ENCODE measurements at regions not wholly inside any gene's neighbourhood (a gene's known extent, or its start where the extent isn't known, plus 50 kb on each side); places are given as distances from the start of the nearest gene placed in this dataset.

DNA sequence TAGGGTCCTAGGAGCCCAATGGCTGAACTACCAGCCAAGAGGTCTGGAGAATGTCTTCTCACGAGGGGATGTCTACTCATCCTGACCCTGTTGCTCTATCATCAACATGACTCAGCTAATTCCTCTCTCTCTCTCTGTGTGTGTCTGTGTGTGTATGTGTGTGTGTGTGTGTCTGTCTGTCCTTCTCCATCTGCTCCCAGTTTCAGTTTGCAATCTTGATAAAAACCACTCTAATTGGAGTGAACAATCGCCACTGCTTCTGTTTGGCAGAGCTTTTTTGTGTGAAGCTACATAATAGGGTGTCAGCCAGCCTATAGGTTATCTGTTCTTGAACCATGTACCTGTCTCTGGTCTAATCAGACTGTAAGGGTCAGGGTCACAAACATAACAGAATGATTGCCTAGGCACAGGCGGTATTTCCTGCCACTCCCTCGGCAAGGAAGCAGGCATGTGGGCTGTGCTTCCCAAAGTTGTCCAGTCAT lies 219.8 kb downstream of the SH3BP4 start:
- DNase-seq (ENCODE audit: low spot score): no peak
- in situ Hi-C loops (cut with MboI; ENCODE audit: low pct_unique_long_range_greater_than_20kb, low sequenced_read_pairs, unreplicated experiment): no loop called here
- TF ChIP-seq, protein P1, sequence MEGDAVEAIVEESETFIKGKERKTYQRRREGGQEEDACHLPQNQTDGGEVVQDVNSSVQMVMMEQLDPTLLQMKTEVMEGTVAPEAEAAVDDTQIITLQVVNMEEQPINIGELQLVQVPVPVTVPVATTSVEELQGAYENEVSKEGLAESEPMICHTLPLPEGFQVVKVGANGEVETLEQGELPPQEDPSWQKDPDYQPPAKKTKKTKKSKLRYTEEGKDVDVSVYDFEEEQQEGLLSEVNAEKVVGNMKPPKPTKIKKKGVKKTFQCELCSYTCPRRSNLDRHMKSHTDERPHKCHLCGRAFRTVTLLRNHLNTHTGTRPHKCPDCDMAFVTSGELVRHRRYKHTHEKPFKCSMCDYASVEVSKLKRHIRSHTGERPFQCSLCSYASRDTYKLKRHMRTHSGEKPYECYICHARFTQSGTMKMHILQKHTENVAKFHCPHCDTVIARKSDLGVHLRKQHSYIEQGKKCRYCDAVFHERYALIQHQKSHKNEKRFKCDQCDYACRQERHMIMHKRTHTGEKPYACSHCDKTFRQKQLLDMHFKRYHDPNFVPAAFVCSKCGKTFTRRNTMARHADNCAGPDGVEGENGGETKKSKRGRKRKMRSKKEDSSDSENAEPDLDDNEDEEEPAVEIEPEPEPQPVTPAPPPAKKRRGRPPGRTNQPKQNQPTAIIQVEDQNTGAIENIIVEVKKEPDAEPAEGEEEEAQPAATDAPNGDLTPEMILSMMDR (IDR thresholded peaks at IDR 0.05; ENCODE audit: extremely low read depth, insufficient read depth, missing control alignments): no peak

DNA sequence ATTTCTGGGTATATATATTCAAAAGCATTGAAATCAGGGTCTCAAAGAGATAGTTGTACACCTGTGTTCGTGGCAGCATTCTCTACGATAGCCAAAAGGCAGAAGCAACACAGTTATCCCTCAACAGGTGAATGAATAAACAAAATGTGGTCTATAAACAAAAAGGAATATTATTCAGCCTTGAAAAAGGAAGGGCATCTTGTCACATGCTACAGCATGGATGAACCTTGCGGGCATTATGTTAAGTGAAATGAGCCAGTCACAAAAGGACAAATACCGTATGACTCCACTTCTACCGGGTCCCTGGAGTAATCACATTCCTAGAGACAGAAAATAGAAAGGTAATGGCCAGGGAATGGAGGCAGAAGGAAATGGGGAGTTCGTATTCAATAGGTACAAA lies 228.8 kb downstream of the SH3BP4 start:
- TF ChIP-seq, protein P1 (IDR thresholded peaks at IDR 0.05; ENCODE audit: extremely low read depth, insufficient read depth, missing control alignments): no peak
- DNase-seq (ENCODE audit: low spot score): no peak
- in situ Hi-C loops (cut with MboI; ENCODE audit: low pct_unique_long_range_greater_than_20kb, low sequenced_read_pairs, unreplicated experiment): no loop called here

DNA sequence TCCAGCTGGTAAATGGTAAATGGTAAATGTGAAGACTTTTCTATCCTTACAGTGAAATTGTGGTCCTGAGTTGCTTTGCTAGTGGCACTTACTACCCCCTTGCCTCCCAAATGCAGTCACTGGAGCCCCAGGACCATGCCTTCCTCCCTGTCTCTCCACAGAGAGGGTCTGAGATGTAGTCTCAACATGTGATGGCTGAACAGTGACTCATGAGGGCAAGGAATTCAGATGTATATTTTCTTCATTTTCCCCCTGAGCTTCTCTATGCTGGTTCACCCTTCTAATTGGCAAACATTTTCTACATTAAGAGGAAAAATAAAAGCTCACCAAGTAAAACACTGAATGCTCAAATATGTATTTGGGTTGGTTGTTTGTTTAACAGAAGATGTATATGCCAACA lies 232.0 kb downstream of the SH3BP4 start:
- in situ Hi-C loops (cut with MboI; ENCODE audit: low pct_unique_long_range_greater_than_20kb, low sequenced_read_pairs, unreplicated experiment): no loop called here
- DNase-seq (ENCODE audit: low spot score): no peak

DNA sequence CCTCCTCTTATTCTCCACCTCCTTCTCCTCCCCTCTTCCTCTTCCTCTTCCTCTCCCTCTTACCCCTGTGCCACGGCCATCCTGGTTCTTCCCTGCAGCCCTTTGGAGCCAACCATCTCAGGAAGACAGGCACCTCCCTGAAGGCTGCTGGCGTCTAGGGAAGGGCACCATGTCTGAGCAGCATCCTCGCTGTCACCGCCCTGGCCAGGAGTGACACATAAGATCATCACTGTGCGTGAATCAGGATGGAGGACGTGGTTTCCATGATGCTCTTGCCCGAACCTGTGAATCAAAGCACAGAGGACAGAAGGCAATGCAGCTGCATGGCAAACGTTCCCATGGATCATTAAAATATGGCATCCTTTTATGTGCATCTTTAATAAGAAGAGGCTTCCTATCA lies 236.0 kb downstream of the SH3BP4 start:
- no peak for DNase-seq (ENCODE audit: low spot score)
- in situ Hi-C loops (cut with MboI; ENCODE audit: low pct_unique_long_range_greater_than_20kb, low sequenced_read_pairs, unreplicated experiment): no loop called here
- TF ChIP-seq, protein P1 (IDR thresholded peaks at IDR 0.05; ENCODE audit: extremely low read depth, insufficient read depth, missing control alignments): no peak

More for the DNA sequence above, 232.0 kb downstream of the SH3BP4 start:
- TF ChIP-seq, protein P1 (IDR thresholded peaks at IDR 0.05; ENCODE audit: extremely low read depth, insufficient read depth, missing control alignments): no peak

- DNase-seq (ENCODE audit: low spot score): no peak
- TF ChIP-seq, protein P1 (IDR thresholded peaks at IDR 0.05; ENCODE audit: extremely low read depth, insufficient read depth, missing control alignments): no peak
- in situ Hi-C loops (cut with MboI; ENCODE audit: low pct_unique_long_range_greater_than_20kb, low sequenced_read_pairs, unreplicated experiment): no loop called here
Measured at GRCh38 chr2:235191486-235191885, 239.7 kb downstream of the SH3BP4 start.

DNA sequence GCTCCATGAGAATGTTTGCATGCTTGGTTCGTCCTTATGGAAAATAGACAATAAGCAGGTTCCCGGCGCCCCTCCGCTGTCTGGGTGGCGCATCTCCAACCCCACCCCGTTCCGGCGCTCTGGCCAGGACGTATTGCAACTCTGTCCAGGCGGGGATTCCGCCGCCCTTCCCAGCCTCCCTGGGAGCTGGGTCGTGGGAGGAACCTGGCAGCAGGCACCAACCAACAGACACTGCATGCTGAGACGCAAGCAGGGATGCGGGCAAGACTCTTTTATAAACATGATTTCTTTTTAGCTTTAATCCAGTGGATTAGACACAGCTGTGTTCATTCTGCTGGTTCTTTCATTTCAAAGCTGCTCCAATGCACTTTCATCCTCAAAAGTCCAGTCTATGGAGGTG lies 240.2 kb downstream of the SH3BP4 start:
- TF ChIP-seq, protein P1 (IDR thresholded peaks at IDR 0.05; ENCODE audit: extremely low read depth, insufficient read depth, missing control alignments): no peak
- in situ Hi-C loops (cut with MboI; ENCODE audit: low pct_unique_long_range_greater_than_20kb, low sequenced_read_pairs, unreplicated experiment): no loop called here
- DNase-seq (ENCODE audit: low spot score): no peak

DNA sequence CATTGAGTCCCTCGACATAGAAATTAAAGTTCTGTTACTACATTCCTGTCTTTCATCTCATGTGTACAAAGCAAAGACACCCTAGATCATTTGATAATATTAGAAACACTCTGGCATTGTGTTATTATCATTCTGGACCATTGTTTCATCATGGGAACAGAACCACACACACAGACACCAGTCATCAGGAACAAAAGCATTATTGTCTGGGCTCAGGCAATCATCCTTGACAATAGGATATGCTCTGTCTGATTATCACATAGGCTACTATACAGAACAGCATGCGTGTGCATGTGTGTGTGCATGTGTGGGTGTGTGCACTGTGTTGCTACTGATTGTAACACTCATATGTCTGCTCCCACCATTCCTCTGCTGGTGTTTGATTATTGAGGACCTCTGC lies 242.5 kb downstream of the SH3BP4 start:
- in situ Hi-C loops (cut with MboI; ENCODE audit: low pct_unique_long_range_greater_than_20kb, low sequenced_read_pairs, unreplicated experiment): no loop called here
- TF ChIP-seq, protein P1 (IDR thresholded peaks at IDR 0.05; ENCODE audit: extremely low read depth, insufficient read depth, missing control alignments): no peak
- no peak for DNase-seq (ENCODE audit: low spot score)

Data from GM13977 (cell line).